Ovary (tissue), 7 donors: ENCODE measurements at regions not wholly inside any gene's neighbourhood (a gene's known extent, or its start where the extent isn't known, plus 50 kb on each side); places are given as distances from the start of the nearest gene placed in this dataset.

ENCODE experiments used
- DNase-seq, 5 donors: peaks; one replicate each; pipeline ENCODE4 v3.0.0-alpha.2; 2019 to 2020
- H3K27ac ChIP-seq, 2 donors: fragments of 200-600 bp; one replicate each; pipeline versions ENCODE4 v1.5.1 to v1.8.0; 2019 to 2022
- H3K27me3 ChIP-seq: fragments of 200-600 bp; one replicate; pipeline ENCODE4 v1.8.0; 2022
- H3K36me3 ChIP-seq: fragments of 200-600 bp; sonication (generic); one replicate; pipeline ENCODE4 v1.5.1; 2019
- H3K4me1 ChIP-seq: one replicate; pipeline ENCODE4 v1.8.1; 2013; ENCODE audit warnings: mild to moderate bottlenecking, moderate library complexity; ENCODE audit not compliant: insufficient read depth
- H3K4me3 ChIP-seq: fragments of 200-600 bp; sonication (generic); one replicate; pipeline ENCODE4 v1.5.1; 2017
- H3K9me3 ChIP-seq, 2 donors: fragments of 200-600 bp in 1 of 2; sonication (generic) in 1 of 2; one replicate each; pipeline versions ENCODE4 v1.5.1 to v1.8.1; 2013 to 2019; ENCODE audit warnings: mild to moderate bottlenecking in 1 of 2, moderate library complexity in 1 of 2
- EP300 ChIP-seq: sonication (generic); formaldehyde crosslinking; IDR thresholded peaks from one replicate; pipeline ENCODE4 v1.6.1; 2017; ENCODE audit warnings: antibody characterized with exemption
- POLR2A ChIP-seq: fragments of 450-650 bp; IDR thresholded peaks from one replicate; pipeline ENCODE4 v1.6.1; 2017; ENCODE audit warnings: antibody characterized with exemption, mild to moderate bottlenecking, moderate library complexity
- WGBS, 3 donors: extraction: QIAGEN DNeasy Blood & Tissue Kit in 1 of 3; methylation state at CpG; one replicate each; pipeline versions ENCODE4 v1.1.5 to v1.1.7; 2013 to 2017; 5-methylcytosine and 5-hydroxymethylcytosine counted together
- intact Hi-C, 4 donors: fragments of 100-400 bp; cut with DNase I; formaldehyde crosslinking; loops; one replicate each; pipeline versions ENCODE4 v1.11.0 to v1.15.1; 2022 to 2023
- TF ChIP-seq, protein P1 (sequence below), 3 donors: fragments of 450-650 bp in 2 of 3; fragments of 200-600 bp in 1 of 3; IDR thresholded peaks; one replicate each; pipeline versions ENCODE4 v1.5.1 to v1.8.0; 2016 to 2022; ENCODE audit warnings: antibody characterized with exemption in 3 of 3, mild to moderate bottlenecking in 1 of 3
- donor health status: DM: no; HTN: no; CAD: no; lungs with moderate emphysema.
- donor health status: DM: no; HTN: no; CAD: no.
- donor health status: Bipolar disorder and iron deficiency.
- donor health status: DM: no; HTN: no; CAD: no.
- donor health status: DM: yes; HTN: yes; CAD: no.

DNA sequence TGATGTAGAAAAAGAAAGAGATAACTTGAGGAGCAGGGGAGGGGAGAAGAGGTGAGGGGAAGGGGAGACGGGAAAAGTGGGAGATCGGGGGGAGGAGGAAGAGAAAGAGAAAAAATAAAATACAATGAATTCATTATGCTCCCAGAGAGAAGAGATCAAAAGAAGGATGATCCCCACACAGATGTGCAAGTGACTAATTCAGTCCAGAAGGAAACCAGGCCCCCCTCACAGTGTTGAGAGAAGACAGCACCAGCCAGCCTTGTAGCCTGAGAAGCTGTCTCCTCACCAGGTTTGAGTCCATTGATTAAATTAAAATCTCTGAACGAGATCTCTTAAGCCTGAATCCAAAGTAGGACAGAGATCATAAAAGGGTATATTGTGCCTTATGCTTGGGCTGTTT lies 333.7 kb upstream of the NBEA start:
- H3K27ac ChIP-seq = no peak overlapping the region
- WGBS, 3 donors = 76 to 83% (median 79%) methylated on average over 3 of the region's 3 CpGs
- intact Hi-C loops = no loop called here
- no peaks in the 10 kb centered on the region for H3K36me3 ChIP-seq
- no peak overlapping the region for H3K4me3 ChIP-seq
- TF ChIP-seq, protein P1, sequence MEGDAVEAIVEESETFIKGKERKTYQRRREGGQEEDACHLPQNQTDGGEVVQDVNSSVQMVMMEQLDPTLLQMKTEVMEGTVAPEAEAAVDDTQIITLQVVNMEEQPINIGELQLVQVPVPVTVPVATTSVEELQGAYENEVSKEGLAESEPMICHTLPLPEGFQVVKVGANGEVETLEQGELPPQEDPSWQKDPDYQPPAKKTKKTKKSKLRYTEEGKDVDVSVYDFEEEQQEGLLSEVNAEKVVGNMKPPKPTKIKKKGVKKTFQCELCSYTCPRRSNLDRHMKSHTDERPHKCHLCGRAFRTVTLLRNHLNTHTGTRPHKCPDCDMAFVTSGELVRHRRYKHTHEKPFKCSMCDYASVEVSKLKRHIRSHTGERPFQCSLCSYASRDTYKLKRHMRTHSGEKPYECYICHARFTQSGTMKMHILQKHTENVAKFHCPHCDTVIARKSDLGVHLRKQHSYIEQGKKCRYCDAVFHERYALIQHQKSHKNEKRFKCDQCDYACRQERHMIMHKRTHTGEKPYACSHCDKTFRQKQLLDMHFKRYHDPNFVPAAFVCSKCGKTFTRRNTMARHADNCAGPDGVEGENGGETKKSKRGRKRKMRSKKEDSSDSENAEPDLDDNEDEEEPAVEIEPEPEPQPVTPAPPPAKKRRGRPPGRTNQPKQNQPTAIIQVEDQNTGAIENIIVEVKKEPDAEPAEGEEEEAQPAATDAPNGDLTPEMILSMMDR (IDR thresholded peaks at IDR 0.05) = no peak
- TF ChIP-seq POLR2A = no peak
- TF ChIP-seq EP300 = no peak
- H3K9me3 ChIP-seq = no peaks in the 10 kb centered on the region
- DNase-seq = no peak
- H3K4me1 ChIP-seq = no peaks in the 10 kb centered on the region
- H3K27me3 ChIP-seq = no peaks in the 10 kb centered on the region

DNA sequence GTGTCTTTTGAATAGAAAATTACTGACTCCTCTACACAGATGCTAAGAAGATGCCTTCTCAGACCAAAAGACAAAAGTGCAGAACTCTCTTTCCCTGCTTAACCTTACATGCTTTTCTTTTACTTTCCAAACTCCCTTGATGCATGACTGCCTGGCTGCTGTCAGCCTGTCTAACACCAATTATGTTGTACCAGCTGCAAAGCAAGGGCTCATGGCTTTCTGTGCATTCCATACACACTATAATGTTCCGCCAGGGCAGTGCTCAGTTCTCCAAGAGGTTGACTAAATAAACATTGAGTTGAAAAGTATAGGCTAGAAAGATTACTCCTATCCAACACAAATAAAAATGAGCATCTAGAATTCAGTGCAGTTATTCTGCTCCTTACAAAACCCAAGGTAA lies 330.4 kb upstream of the NBEA start:
- Histone ChIP-seq H3K4me3 (no peak overlapping the region), H3K36me3 (no peaks in the 10 kb centered on the region), H3K27ac (no peak overlapping the region), H3K4me1 (no peaks in the 10 kb centered on the region), H3K27me3 (no peaks in the 10 kb centered on the region), H3K9me3 (no peaks in the 10 kb centered on the region)
- intact Hi-C loops = no loop called here
- DNase-seq = no peak
- no peak for TF ChIP-seq POLR2A
- TF ChIP-seq, protein P1 (IDR thresholded peaks at IDR 0.05) = no peak
- TF ChIP-seq EP300 = no peak
- WGBS, 3 donors = 94 to 98% (median 97%) methylated on average over 1 of the region's 1 CpG

DNA sequence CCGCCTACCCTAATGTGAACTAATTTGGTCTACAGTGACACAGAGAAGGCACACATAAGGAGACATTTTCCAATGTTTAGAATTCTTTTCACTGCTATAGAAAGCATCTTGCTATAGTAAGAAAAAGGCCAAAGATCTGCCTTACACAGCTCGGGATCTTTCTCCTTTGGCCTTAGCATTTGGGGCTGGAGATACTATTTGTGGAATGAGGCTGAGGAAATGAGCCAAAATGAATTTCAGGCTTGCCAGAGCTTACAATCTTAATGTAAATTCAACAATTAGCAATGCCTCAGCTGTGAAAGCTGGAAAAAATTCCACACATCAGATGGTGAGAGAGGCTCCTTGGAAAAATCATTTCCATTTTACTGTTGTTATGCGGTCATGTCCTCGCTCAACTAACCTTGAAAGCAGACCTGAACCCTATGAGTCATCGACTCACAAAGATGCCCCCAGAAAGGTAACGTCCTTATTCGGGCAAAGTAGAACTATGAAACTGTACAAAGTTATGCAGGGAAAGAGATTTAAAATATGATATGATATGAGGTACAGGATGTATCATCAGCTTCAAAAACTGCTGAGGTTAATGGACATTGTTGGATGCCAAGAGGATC lies 324.5 kb upstream of the NBEA start:
- TF ChIP-seq POLR2A = no peak
- TF ChIP-seq, protein P1 (IDR thresholded peaks at IDR 0.05) = no peak
- TF ChIP-seq EP300 = no peak
- H3K27ac ChIP-seq = no peak overlapping the region

DNA sequence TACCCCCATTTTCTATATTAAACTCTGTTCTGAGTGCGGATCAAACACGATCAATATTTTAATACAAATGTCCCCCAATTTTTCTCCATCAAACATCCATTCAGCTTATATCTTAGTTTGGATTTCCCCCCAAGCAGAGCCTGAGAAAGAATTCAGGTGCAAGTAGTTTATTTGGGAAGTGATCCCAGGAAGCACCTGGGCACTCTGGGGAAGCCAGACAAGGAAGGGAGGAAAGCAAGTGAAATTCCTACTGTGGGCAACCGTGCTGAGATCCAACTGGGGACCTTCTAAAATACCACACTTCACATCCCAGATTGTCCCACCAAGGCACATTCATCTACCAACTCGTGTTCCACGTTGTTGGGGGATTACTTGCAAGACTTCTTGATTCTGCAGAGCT lies 323.4 kb upstream of the NBEA start:
- Histone ChIP-seq H3K27me3 (no peaks in the 10 kb centered on the region), H3K36me3 (no peaks in the 10 kb centered on the region), H3K27ac (no peak overlapping the region), H3K4me1 (no peaks in the 10 kb centered on the region), H3K9me3 (no peaks in the 10 kb centered on the region), H3K4me3 (no peak overlapping the region)
- DNase-seq = no peak
- TF ChIP-seq EP300 (no peak), POLR2A (no peak)
- TF ChIP-seq, protein P1 (IDR thresholded peaks at IDR 0.05) = no peak
- 86 to 92% (median 89%) methylated on average over 5 of the region's 5 CpGs for WGBS, 3 donors
- intact Hi-C loops = no loop called here

More for the DNA sequence above, 324.5 kb upstream of the NBEA start:
- Histone ChIP-seq H3K9me3 (no peaks in the 10 kb centered on the region), H3K36me3 (no peaks in the 10 kb centered on the region), H3K4me1 (no peaks in the 10 kb centered on the region), H3K27me3 (no peaks in the 10 kb centered on the region), H3K4me3 (no peak overlapping the region)
- WGBS, 3 donors = 25 to 60% (median 37%) methylated on average over 7 of the region's 7 CpGs
- no peak for DNase-seq
- intact Hi-C loops = no loop called here
